Activated CD8-positive, alpha-beta memory T cell treated with anti-CD3 and anti-CD28 coated beads, Interleukin-2, amount 10 ng/mL, durations not matched to agents 7 days and 5 days (primary cell): ENCODE measurements at regions not wholly inside any gene's neighbourhood (a gene's known extent, or its start where the extent isn't known, plus 50 kb on each side); places are given as distances from the start of the nearest gene placed in this dataset.

Experiments used
- ATAC-seq: fragments of 150-1000 bp; cut with Tn5 transposase; one replicate; pipeline ENCODE4 v1.10.0; 2021; ENCODE audit warnings: moderate library complexity
- CTCF ChIA-PET: fragments of 350-600 bp; sonication (Branson Sonifier 250); formaldehyde crosslinking; loops from one replicate; lab custom pipeline; 2021; ENCODE audit warnings: antibody characterized with exemption; lab: Charles Lee
- DNase-seq: peaks from one replicate; pipeline ENCODE4 v3.0.0-alpha.2; 2020
- H3K27ac Mint-ChIP-seq: one replicate; pipeline ENCODE4 v1.8.0; 2021; ENCODE audit warnings: mild to moderate bottlenecking, mixed read lengths
- H3K27me3 Mint-ChIP-seq: one replicate; pipeline ENCODE4 v1.8.0; 2021; ENCODE audit warnings: mixed read lengths
- H3K36me3 Mint-ChIP-seq: one replicate; pipeline ENCODE4 v1.8.0; 2021; ENCODE audit warnings: mild to moderate bottlenecking, mixed read lengths
- H3K4me1 Mint-ChIP-seq: one replicate; pipeline ENCODE4 v1.8.0; 2021; ENCODE audit warnings: mixed read lengths
- H3K4me3 Mint-ChIP-seq: one replicate; pipeline ENCODE4 v1.8.0; 2021; ENCODE audit warnings: mild to moderate bottlenecking, moderate library complexity, mixed read lengths
- H3K9me3 Mint-ChIP-seq: one replicate; pipeline ENCODE4 v1.8.0; 2022; ENCODE audit warnings: low read depth, mixed read lengths

- Mint-ChIP-seq H3K36me3 (no peaks in the 10 kb centered on the region), H3K4me1 (peaks cover 6% of the 10 kb centered on the region), H3K27ac (no peak overlapping the region), H3K9me3 (peaks cover 1% of the 10 kb centered on the region), H3K4me3 (no peak overlapping the region), H3K27me3 (peaks cover 8% of the 10 kb centered on the region)
- ATAC-seq (no peak), DNase-seq (no peak)
- CTCF ChIA-PET = no interaction called here
Observed at GRCh38 chr14:97843066-97843465, 1045.9 kb downstream of the VRK1 start.

DNA sequence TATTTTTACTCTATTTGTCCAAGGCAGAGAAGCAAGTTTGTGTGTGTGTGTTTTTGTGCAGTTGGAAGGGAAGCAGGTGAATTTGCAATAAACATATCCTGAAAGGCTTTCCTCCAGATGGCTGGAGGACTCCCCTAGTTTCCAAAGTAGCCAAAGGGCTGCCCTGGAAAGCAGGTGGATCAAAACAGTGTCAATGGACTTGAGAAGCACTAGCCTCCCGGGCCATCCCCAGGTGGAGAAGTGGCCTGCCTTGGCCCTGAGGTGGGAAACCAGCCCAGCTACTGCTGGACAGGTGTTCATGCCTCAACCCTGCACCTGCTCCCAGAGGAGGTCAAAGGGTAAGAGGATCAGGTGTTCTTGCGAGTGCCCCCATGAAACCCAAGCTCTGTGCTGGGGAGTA is 1046.9 kb downstream of the VRK1 start:
- DNase-seq = no peak
- no peak overlapping the region for H3K27ac Mint-ChIP-seq
- H3K9me3 Mint-ChIP-seq = peaks cover 1% of the 10 kb centered on the region
- H3K27me3 Mint-ChIP-seq = peaks cover 11% of the 10 kb centered on the region
- no peaks in the 10 kb centered on the region for H3K36me3 Mint-ChIP-seq
- no peak overlapping the region for H3K4me3 Mint-ChIP-seq
- CTCF ChIA-PET = no interaction called here
- ATAC-seq = no peak
- H3K4me1 Mint-ChIP-seq = peaks cover 6% of the 10 kb centered on the region

DNA sequence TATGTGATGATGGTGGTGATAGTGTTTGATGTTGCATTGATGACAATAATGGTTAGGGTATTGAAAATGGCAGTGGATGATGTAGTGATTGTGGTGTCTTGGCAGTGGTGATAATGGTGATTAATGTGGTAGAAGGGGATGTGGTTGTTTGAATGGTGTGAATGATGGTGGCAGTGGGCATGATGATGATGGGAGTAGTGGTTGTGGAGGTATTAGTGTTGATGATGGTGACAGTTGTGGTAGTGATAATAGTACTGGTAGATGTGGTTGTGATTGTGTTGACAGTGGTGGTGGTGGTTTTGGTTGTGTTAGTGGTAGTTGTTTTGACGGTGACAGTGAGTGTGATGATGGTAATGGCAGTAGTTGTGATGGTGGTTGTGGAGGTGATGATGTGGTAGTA is 1049.0 kb downstream of the VRK1 start:
- CTCF ChIA-PET = no interaction called here
- no peaks in the 10 kb centered on the region for H3K36me3 Mint-ChIP-seq
- peaks cover 11% of the 10 kb centered on the region for H3K27me3 Mint-ChIP-seq
- no peak overlapping the region for H3K27ac Mint-ChIP-seq
- ATAC-seq (no peak), DNase-seq (no peak)
- H3K9me3 Mint-ChIP-seq = peaks cover 1% of the 10 kb centered on the region
- no peak overlapping the region for H3K4me3 Mint-ChIP-seq
- peaks cover 6% of the 10 kb centered on the region for H3K4me1 Mint-ChIP-seq

DNA sequence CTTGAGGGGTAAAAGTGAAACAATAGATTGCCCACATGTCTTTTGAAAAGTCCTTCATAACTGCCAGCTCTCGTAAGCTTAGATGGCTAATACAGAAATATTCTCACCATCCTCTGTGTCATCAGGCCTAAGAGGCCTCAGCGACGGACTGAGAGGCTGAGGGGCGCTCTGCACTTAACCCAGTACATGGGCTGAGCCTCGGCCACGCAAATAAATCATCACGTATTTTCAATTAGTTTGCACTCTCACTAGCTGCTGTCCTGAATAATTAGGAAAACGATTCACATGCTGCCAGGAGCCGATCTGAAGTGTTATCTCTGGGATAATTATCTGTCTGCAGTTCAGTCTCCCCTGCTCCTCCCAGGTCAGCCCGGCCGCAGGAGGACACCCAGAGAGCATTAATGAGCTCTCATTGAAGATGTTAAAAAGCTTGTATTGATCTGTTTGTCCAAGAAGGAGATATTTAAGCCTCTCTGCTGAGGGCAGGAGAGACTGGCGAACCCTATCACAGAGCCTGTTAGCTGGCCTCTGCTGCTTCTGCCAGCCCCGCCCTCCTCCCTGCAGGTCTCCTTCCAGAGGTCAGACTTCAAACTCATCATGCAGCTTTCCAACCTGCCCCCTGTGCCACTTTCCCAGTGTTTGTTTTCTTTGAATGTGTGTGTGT is 1051.3 kb downstream of the VRK1 start:
- H3K27ac Mint-ChIP-seq = no peak overlapping the region
- no peak for ATAC-seq
- peaks cover 3% of the 10 kb centered on the region for H3K27me3 Mint-ChIP-seq
- no peak for DNase-seq
- CTCF ChIA-PET = no interaction called here
- H3K4me3 Mint-ChIP-seq = no peak overlapping the region
- no peaks in the 10 kb centered on the region for H3K36me3 Mint-ChIP-seq
- peaks cover 1% of the 10 kb centered on the region for H3K9me3 Mint-ChIP-seq
- no peaks in the 10 kb centered on the region for H3K4me1 Mint-ChIP-seq

- Mint-ChIP-seq H3K27me3 (peaks cover 3% of the 10 kb centered on the region), H3K4me1 (no peaks in the 10 kb centered on the region), H3K36me3 (no peaks in the 10 kb centered on the region), H3K4me3 (no peak overlapping the region), H3K9me3 (peaks cover 1% of the 10 kb centered on the region), H3K27ac (no peak overlapping the region)
- no peak for ATAC-seq
- DNase-seq = no peak
- CTCF ChIA-PET = no interaction called here
Observed at GRCh38 chr14:97850466-97850865, 1053.3 kb downstream of the VRK1 start.

DNA sequence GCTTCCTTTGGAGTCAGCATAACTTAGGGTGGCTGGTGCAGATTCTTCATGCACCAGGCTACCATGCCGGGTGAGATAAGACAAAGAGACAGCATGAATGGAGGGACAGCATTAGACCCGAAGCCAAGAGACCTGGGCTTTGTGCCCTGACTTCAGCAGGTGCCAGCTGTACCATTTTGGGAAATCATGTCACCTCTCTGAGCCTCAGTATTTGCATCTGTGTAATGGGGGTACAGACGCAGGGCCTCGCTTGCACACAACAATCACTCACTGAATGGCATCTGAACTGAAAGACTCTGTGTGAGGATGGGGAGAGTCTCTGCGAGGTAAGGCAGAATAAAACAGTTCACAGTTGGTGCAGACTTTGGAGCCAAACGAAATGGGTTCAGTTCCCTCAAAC is 1053.7 kb downstream of the VRK1 start:
- H3K4me1 Mint-ChIP-seq = no peaks in the 10 kb centered on the region
- no peak for ATAC-seq
- H3K27me3 Mint-ChIP-seq = peaks cover 3% of the 10 kb centered on the region
- peaks cover 1% of the 10 kb centered on the region for H3K9me3 Mint-ChIP-seq
- H3K27ac Mint-ChIP-seq = no peak overlapping the region
- CTCF ChIA-PET = no interaction called here
- H3K36me3 Mint-ChIP-seq = no peaks in the 10 kb centered on the region
- no peak overlapping the region for H3K4me3 Mint-ChIP-seq
- DNase-seq = no peak

GRCh38 chr14:97851428-97851995 is 1054.3 kb downstream of the VRK1 start:
- Mint-ChIP-seq H3K27ac (no peak overlapping the region), H3K27me3 (peaks cover 3% of the 10 kb centered on the region), H3K4me1 (no peaks in the 10 kb centered on the region), H3K9me3 (peaks cover 1% of the 10 kb centered on the region), H3K4me3 (no peak overlapping the region), H3K36me3 (no peaks in the 10 kb centered on the region)
- ATAC-seq (no peak), DNase-seq (no peak)
- CTCF ChIA-PET = interaction anchor here (1.0 kb wide), 1 partner anchor 12 kb away, joined by 3 read pairs; no protein-coding TSS in a partner anchor

- Mint-ChIP-seq H3K27me3 (no peaks in the 10 kb centered on the region), H3K4me1 (no peaks in the 10 kb centered on the region)
- no peak for DNase-seq
Observed at GRCh38 chr14:97854918-97855317, 1057.7 kb downstream of the VRK1 start.

GRCh38 chr14:97866195-97866594 is 1069.0 kb downstream of the VRK1 start:
- no peak for DNase-seq
- H3K4me1 Mint-ChIP-seq = peaks cover 4% of the 10 kb centered on the region
- no peaks in the 10 kb centered on the region for H3K27me3 Mint-ChIP-seq
- no peak overlapping the region for H3K4me3 Mint-ChIP-seq
- peaks cover 4% of the 10 kb centered on the region for H3K9me3 Mint-ChIP-seq
- H3K36me3 Mint-ChIP-seq = no peaks in the 10 kb centered on the region
- no peak overlapping the region for H3K27ac Mint-ChIP-seq
- no peak for ATAC-seq
- CTCF ChIA-PET = interaction anchor here (0.6 kb wide), 1 partner anchor 423 kb away, joined by 3 read pairs; no protein-coding TSS in a partner anchor

More at GRCh38 chr14:97854918-97855317, 1057.7 kb downstream of the VRK1 start:
- no peak overlapping the region for H3K27ac Mint-ChIP-seq
- H3K4me3 Mint-ChIP-seq = no peak overlapping the region
- ATAC-seq = no peak
- H3K36me3 Mint-ChIP-seq = no peaks in the 10 kb centered on the region
- CTCF ChIA-PET = no interaction called here
- H3K9me3 Mint-ChIP-seq = no peaks in the 10 kb centered on the region

DNA sequence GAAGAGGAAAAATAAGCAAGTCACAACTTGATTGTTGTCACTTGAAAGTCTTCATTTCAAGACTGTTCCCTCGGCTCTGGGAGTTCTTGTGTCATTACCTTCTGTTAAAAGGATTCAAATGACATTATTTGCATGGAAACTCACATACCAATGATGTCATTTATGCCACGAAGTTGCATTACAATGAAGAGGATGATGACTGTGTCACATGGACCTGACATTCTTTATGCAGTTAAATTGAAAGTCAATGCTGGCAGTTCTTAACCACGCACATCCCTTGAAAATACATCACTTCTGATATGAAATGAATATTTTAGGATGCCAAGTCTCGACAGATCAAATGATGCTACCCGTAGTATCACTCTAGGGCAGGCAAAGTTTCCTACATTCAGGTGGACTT is 1069.5 kb downstream of the VRK1 start:
- H3K36me3 Mint-ChIP-seq = no peaks in the 10 kb centered on the region
- H3K27ac Mint-ChIP-seq = no peak overlapping the region
- no peak overlapping the region for H3K4me3 Mint-ChIP-seq
- CTCF ChIA-PET = no interaction called here
- DNase-seq (no peak), ATAC-seq (no peak)
- peaks cover 2% of the 10 kb centered on the region for H3K27me3 Mint-ChIP-seq
- H3K4me1 Mint-ChIP-seq = peaks cover 4% of the 10 kb centered on the region
- H3K9me3 Mint-ChIP-seq = peaks cover 4% of the 10 kb centered on the region

DNA sequence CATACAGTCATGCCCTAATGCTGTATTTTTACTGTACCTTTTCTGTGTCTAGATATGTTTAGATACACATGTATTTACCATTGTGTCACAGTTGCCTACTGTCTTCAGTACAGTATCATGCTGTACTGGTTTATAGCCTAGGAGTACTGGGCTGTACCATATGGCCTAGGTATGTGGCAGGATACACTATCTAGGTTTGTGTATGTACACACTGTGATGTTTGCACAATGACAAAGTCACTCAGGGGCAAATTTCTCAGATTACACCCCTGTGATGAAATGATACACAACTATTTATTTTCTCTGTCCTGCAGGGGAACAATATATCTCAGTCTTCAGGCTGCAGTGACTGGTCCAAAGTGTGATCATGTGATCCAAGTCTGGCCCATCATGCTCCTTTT is 1076.1 kb downstream of the VRK1 start:
- Mint-ChIP-seq H3K36me3 (no peaks in the 10 kb centered on the region), H3K27me3 (peaks cover 2% of the 10 kb centered on the region), H3K9me3 (no peaks in the 10 kb centered on the region), H3K27ac (no peak overlapping the region), H3K4me3 (no peak overlapping the region), H3K4me1 (peaks cover 11% of the 10 kb centered on the region)
- CTCF ChIA-PET = no interaction called here
- ATAC-seq (no peak), DNase-seq (no peak)

DNA sequence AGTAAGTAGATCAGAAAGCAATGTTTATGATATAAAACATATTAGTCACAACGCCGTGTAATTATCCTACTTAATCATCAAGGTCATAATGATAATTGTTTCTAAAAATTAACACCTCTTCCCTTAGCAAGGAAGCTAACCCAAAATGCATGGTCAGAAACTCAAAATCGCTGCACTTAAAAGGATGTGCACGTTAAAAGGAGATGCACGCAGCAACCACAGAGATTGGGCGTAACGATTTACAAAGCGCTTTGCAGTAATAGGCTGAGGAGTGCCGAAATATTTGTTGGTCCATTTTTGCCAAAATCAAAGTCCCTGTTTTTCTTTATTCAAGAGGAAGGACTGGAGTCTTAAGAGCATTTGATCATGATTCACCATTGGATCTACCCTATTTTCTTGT is 1077.2 kb downstream of the VRK1 start:
- CTCF ChIA-PET = no interaction called here
- Mint-ChIP-seq H3K4me3 (no peak overlapping the region), H3K36me3 (no peaks in the 10 kb centered on the region), H3K9me3 (no peaks in the 10 kb centered on the region), H3K4me1 (peaks cover 19% of the 10 kb centered on the region), H3K27ac (no peak overlapping the region), H3K27me3 (peaks cover 2% of the 10 kb centered on the region)
- DNase-seq (no peak), ATAC-seq (no peak)

DNA sequence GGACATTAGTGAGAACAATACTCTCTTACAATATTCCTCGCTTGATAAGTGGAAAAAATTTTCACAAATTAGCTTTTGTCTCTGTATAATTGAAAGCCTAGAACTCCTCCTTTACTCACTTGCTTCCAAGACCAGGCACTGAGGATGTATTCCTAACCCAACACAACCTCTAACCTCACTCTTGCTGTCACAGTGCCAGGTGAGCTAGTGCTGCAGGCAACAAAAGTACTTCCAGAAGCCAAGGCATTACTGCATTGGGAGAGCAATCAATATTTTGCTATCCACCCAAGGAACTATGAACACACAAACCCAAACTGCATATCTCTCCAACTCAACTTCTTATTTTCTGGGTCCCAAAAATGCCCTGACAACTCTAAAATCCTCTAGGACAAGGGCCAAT is 1081.0 kb downstream of the VRK1 start:
- no peak for ATAC-seq
- H3K27ac Mint-ChIP-seq = no peak overlapping the region

DNA sequence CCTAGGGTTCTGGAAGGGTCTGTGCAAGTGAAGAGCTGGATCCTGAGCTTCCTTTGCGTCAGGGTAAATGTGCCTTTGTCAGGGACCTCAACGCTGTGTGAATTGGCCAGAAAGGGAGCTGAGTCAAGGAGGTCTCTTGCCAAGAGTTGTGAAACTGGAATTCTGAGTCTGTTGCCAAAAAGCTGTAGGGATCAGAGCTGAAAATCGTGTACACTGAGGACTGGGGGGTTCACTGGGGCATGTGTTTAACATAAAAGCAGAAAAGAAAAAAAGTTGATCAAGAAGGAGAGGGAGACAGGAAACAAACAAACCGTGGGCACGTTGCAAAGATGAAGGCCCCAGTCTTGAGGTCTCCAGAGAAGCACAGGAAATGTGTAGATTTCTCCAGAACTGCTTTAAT is 1081.5 kb downstream of the VRK1 start:
- no peak for DNase-seq
- no peak overlapping the region for H3K4me3 Mint-ChIP-seq
- H3K4me1 Mint-ChIP-seq = peaks cover 19% of the 10 kb centered on the region

More for the DNA sequence above, 1081.0 kb downstream of the VRK1 start:
- H3K27me3 Mint-ChIP-seq = no peaks in the 10 kb centered on the region
- peaks cover 19% of the 10 kb centered on the region for H3K4me1 Mint-ChIP-seq
- H3K4me3 Mint-ChIP-seq = no peak overlapping the region
- H3K9me3 Mint-ChIP-seq = no peaks in the 10 kb centered on the region
- CTCF ChIA-PET = interaction anchor here (1.1 kb wide), 1 partner anchor 18 kb away, joined by 3 read pairs; no protein-coding TSS in a partner anchor
- no peaks in the 10 kb centered on the region for H3K36me3 Mint-ChIP-seq
- no peak for DNase-seq

More for the DNA sequence above, 1081.5 kb downstream of the VRK1 start:
- H3K9me3 Mint-ChIP-seq = no peaks in the 10 kb centered on the region
- no peaks in the 10 kb centered on the region for H3K36me3 Mint-ChIP-seq
- CTCF ChIA-PET = interaction anchor here (1.1 kb wide), 1 partner anchor 18 kb away, joined by 3 read pairs; no protein-coding TSS in a partner anchor
- ATAC-seq = no peak
- no peaks in the 10 kb centered on the region for H3K27me3 Mint-ChIP-seq
- no peak overlapping the region for H3K27ac Mint-ChIP-seq
